Neural cell (in vitro differentiated cells): ENCODE measurements at regions not wholly inside any gene's neighbourhood (a gene's known extent, or its start where the extent isn't known, plus 50 kb on each side); places are given as distances from the start of the nearest gene placed in this dataset.

Source experiments
- H2AFZ ChIP-seq: fragments of 200-600, 300-800 bp; sonication (generic), shearing (Covaris generic); 2 replicates; pipeline ENCODE4 v1.6.0; 2014; ENCODE audit warnings: low read depth, mild to moderate bottlenecking, antibody characterized with exemption, low read length, moderate library complexity
- H3F3A ChIP-seq: fragments of 200-600 bp; shearing (Covaris generic); 2 replicates; pipeline ENCODE4 v1.6.1; 2016; ENCODE audit warnings: mild to moderate bottlenecking, moderate library complexity, mixed read lengths, antibody characterized with exemption, low read length; ENCODE audit not compliant: insufficient read depth, poor library complexity, severe bottlenecking
- H3K27ac ChIP-seq: fragments of 200-600, 300-800 bp; sonication (generic), shearing (Covaris generic); 2 replicates; pipeline ENCODE4 v1.5.1; 2014; ENCODE audit warnings: mild to moderate bottlenecking, low read length, moderate library complexity
- H3K27me3 ChIP-seq: fragments of 300-800, 200-600 bp; sonication (generic), shearing (Covaris generic); 2 replicates; pipeline ENCODE4 v1.6.0; 2014; ENCODE audit warnings: mild to moderate bottlenecking, low read depth, low read length, moderate library complexity; ENCODE audit not compliant: insufficient read depth
- H3K36me3 ChIP-seq: fragments of 300-800, 200-600 bp; sonication (generic), shearing (Covaris generic); 2 replicates; pipeline ENCODE4 v1.5.1; 2014; ENCODE audit warnings: mild to moderate bottlenecking, antibody characterized with exemption, low read length, moderate library complexity; ENCODE audit not compliant: insufficient read depth
- H3K4me2 ChIP-seq: fragments of 300-800, 200-600 bp; sonication (generic), shearing (Covaris generic); 2 replicates; pipeline ENCODE4 v1.6.0; 2014; ENCODE audit warnings: mild to moderate bottlenecking, low read length
- H3K4me3 ChIP-seq: fragments of 300-800, 200-600 bp; sonication (generic), shearing (Covaris generic); 2 replicates; pipeline ENCODE4 v1.5.1; 2014; ENCODE audit warnings: mild to moderate bottlenecking, low read length, moderate library complexity
- H3K79me2 ChIP-seq: fragments of 200-600 bp; shearing (Covaris generic); replicated peaks from 2 replicates; pipeline ENCODE4 v1.6.0; 2014; ENCODE audit warnings: mild to moderate bottlenecking, low read length, moderate library complexity; ENCODE audit not compliant: insufficient read depth
- H3K9ac ChIP-seq: fragments of 300-800, 200-600 bp; sonication (generic), shearing (Covaris generic); 2 replicates; pipeline ENCODE4 v1.6.1; 2016; ENCODE audit warnings: mild to moderate bottlenecking, low read length, mixed read lengths
- H3K9me2 ChIP-seq: fragments of 200-600 bp; shearing (Covaris generic); 2 replicates; pipeline ENCODE4 v1.6.1; 2016; ENCODE audit warnings: mild to moderate bottlenecking, low read length, mixed read lengths; ENCODE audit not compliant: insufficient read depth
- H3K9me3 ChIP-seq: fragments of 200-600, 300-800 bp; sonication (generic), shearing (Covaris generic); 2 replicates; pipeline ENCODE4 v1.6.1; 2016; ENCODE audit warnings: mild to moderate bottlenecking, mixed run types, low read length, moderate library complexity, mixed read lengths
- H4K20me1 ChIP-seq: fragments of 200-600 bp; shearing (Covaris generic); 2 replicates; pipeline ENCODE4 v1.6.1; 2016; ENCODE audit warnings: mild to moderate bottlenecking, mixed run types; ENCODE audit not compliant: insufficient read depth
- CTCF ChIP-seq: fragments of 450-650 bp; IDR thresholded peaks from 2 replicates; pipeline ENCODE4 v1.5.1; 2014; ENCODE audit warnings: antibody characterized with exemption, mild to moderate bottlenecking, moderate library complexity; ENCODE audit not compliant: poor library complexity, severe bottlenecking
- EP300 ChIP-seq: fragments of 450-650 bp; conservative IDR thresholded peaks from 2 replicates; pipeline ENCODE4 v1.6.1; 2014; ENCODE audit warnings: antibody characterized with exemption, mild to moderate bottlenecking, moderate library complexity; ENCODE audit not compliant: poor library complexity, severe bottlenecking
- EZH2 ChIP-seq: fragments of 200-600, 300-800 bp; shearing (Covaris generic), sonication (generic); IDR thresholded peaks from 2 replicates; pipeline ENCODE4 v1.6.1; 2014; ENCODE audit warnings: antibody characterized with exemption, low read length, borderline replicate concordance, mild to moderate bottlenecking; ENCODE audit not compliant: insufficient read depth, poor library complexity, severe bottlenecking
- MXI1 ChIP-seq: fragments of 450-650 bp; conservative IDR thresholded peaks from 2 replicates; pipeline ENCODE4 v1.6.1; 2014; ENCODE audit warnings: antibody characterized with exemption, mild to moderate bottlenecking; ENCODE audit not compliant: poor library complexity, severe bottlenecking
- POLR2AphosphoS5 ChIP-seq: IDR thresholded peaks from 2 replicates; pipeline ENCODE4 v1.6.1; 2012
- RAD21 ChIP-seq: fragments of 450-650 bp; conservative IDR thresholded peaks from 2 replicates; pipeline ENCODE4 v1.6.1; 2014; ENCODE audit warnings: antibody characterized with exemption, mild to moderate bottlenecking, moderate library complexity
- REST ChIP-seq: IDR thresholded peaks from 2 replicates; pipeline ENCODE4 v1.6.1; 2012; ENCODE audit warnings: borderline replicate concordance
- SMC3 ChIP-seq: fragments of 450-650 bp; conservative IDR thresholded peaks from 2 replicates; pipeline ENCODE4 v1.6.1; 2014; ENCODE audit warnings: antibody characterized with exemption, mild to moderate bottlenecking, moderate library complexity; ENCODE audit not compliant: poor library complexity
- TAF1 ChIP-seq: IDR thresholded peaks from 2 replicates; pipeline ENCODE4 v1.6.1; 2012; ENCODE audit warnings: low read depth

GRCh38 chr5:30209755-30210154 lies 983.7 kb upstream of the CDH6 start:
- Histone ChIP-seq H3K4me2 (no peak overlapping the region), H3K79me2 (no peaks in the 10 kb centered on the region), H4K20me1 (no peaks in the 10 kb centered on the region), H3K9me3 (peaks cover 4% of the 10 kb centered on the region), H3K27me3 (no peaks in the 10 kb centered on the region), H3K4me3 (no peak overlapping the region), H3F3A (no peaks in the 10 kb centered on the region), H3K36me3 (no peaks in the 10 kb centered on the region), H3K9ac (no peak overlapping the region), H2AFZ (no peak overlapping the region), H3K9me2 (no peaks in the 10 kb centered on the region), H3K27ac (no peak overlapping the region)
- TF ChIP-seq REST, result no peak
- TF ChIP-seq EZH2, result no peak
- no peak for TF ChIP-seq SMC3
- no peak for TF ChIP-seq RAD21
- TF ChIP-seq CTCF, result no peak
- no peak for TF ChIP-seq MXI1
- no peak for TF ChIP-seq TAF1
- TF ChIP-seq EP300, result no peak
- no peak for TF ChIP-seq POLR2AphosphoS5

GRCh38 chr5:30197662-30198061 lies 995.8 kb upstream of the CDH6 start:
- Histone ChIP-seq H3K36me3 (no peaks in the 10 kb centered on the region), H4K20me1 (no peaks in the 10 kb centered on the region), H3K27me3 (no peaks in the 10 kb centered on the region), H3K9me3 (no peaks in the 10 kb centered on the region), H2AFZ (no peak overlapping the region), H3F3A (no peaks in the 10 kb centered on the region), H3K4me3 (no peak overlapping the region), H3K27ac (no peak overlapping the region), H3K79me2 (no peaks in the 10 kb centered on the region), H3K4me2 (no peak overlapping the region), H3K9me2 (no peaks in the 10 kb centered on the region), H3K9ac (no peak overlapping the region)
- TF ChIP-seq RAD21 (no peak), EP300 (no peak), MXI1 (no peak), REST (no peak)
